ENCODE measurements at regions not wholly inside any gene's neighbourhood (a gene's known extent, or its start where the extent isn't known, plus 50 kb on each side); places are given as distances from the start of the nearest gene placed in this dataset.

DNA sequence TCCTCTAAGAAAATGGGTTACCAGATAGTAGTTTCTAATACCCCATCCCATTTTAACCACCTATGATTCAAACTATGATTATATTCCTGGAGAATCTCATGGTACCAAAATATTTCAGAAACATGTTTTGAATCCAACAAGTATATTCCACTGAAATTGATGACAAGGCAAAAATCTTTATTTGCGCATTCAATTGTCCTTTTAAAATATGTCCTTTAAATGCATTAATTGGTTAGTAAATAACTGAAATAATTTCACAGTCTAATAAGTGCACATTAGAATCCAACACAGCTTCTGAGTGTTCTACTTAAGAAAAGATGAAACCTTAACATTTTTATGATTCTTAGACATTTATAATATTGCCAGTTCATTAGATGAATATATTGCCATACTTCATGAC is 356.6 kb downstream of the SETD4 start:
- TF ChIP-seq, protein P1, sequence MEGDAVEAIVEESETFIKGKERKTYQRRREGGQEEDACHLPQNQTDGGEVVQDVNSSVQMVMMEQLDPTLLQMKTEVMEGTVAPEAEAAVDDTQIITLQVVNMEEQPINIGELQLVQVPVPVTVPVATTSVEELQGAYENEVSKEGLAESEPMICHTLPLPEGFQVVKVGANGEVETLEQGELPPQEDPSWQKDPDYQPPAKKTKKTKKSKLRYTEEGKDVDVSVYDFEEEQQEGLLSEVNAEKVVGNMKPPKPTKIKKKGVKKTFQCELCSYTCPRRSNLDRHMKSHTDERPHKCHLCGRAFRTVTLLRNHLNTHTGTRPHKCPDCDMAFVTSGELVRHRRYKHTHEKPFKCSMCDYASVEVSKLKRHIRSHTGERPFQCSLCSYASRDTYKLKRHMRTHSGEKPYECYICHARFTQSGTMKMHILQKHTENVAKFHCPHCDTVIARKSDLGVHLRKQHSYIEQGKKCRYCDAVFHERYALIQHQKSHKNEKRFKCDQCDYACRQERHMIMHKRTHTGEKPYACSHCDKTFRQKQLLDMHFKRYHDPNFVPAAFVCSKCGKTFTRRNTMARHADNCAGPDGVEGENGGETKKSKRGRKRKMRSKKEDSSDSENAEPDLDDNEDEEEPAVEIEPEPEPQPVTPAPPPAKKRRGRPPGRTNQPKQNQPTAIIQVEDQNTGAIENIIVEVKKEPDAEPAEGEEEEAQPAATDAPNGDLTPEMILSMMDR (IDR thresholded peaks at IDR 0.05): no peak
- TF ChIP-seq POLR2A (IDR thresholded peaks at IDR 0.05): no peak

All from adrenal gland (tissue), 5 donors.